DMS 273 (cell line): ENCODE measurements at regions not wholly inside any gene's neighbourhood (a gene's known extent, or its start where the extent isn't known, plus 50 kb on each side); places are given as distances from the start of the nearest gene placed in this dataset.
A peak's percentile ranks its signal among the peaks of the same experiment; 100 is the strongest.

Experiments
- DNase-seq: peaks from one replicate; lab custom pipeline; 2025; ENCODE audit not compliant: unreplicated experiment; lab: John Stamatoyannopoulos, UW

- no peak for DNase-seq
These were observed 1466.9 kb downstream of the KCNT2 start for GRCh38 chr1:195141294-195141693.

- DNase-seq: no peak
These were observed 1477.6 kb downstream of the KCNT2 start for GRCh38 chr1:195130598-195130997.

- no peak for DNase-seq
These were observed 1485.7 kb downstream of the KCNT2 start for GRCh38 chr1:195122497-195122896.

- no peak for DNase-seq
These were observed 1494.8 kb downstream of the KCNT2 start for GRCh38 chr1:195113471-195113870.

- DNase-seq: no peak
These were observed 1502.5 kb downstream of the KCNT2 start for GRCh38 chr1:195105773-195106172.

GRCh38 chr1:195105281-195105680, 1503.0 kb downstream of the KCNT2 start:
- peak; percentile 1 for DNase-seq

- no peak for DNase-seq
These were observed 1510.9 kb downstream of the KCNT2 start for GRCh38 chr1:195097316-195097715.

GRCh38 chr1:195096051-195096521, 1512.2 kb downstream of the KCNT2 start:
- no peak for DNase-seq

GRCh38 chr1:195085196-195085595, 1523.0 kb downstream of the KCNT2 start:
- DNase-seq: no peak

- DNase-seq: no peak
These were observed 1526.1 kb downstream of the KCNT2 start for GRCh38 chr1:195082183-195082582.

GRCh38 chr1:195076682-195077081, 1531.6 kb downstream of the KCNT2 start:
- DNase-seq: no peak

- DNase-seq: no peak
These were observed 1532.3 kb downstream of the KCNT2 start for GRCh38 chr1:195075973-195076372.

- no peak for DNase-seq
These were observed 1536.8 kb downstream of the KCNT2 start for GRCh38 chr1:195071461-195071860.

- no peak for DNase-seq
These were observed 1542.8 kb downstream of the KCNT2 start for GRCh38 chr1:195065437-195065836.

GRCh38 chr1:195064358-195064757, 1543.9 kb downstream of the KCNT2 start:
- DNase-seq: no peak

GRCh38 chr1:195054217-195054687, 1554.0 kb downstream of the KCNT2 start:
- DNase-seq: no peak

- no peak for DNase-seq
These were observed 1554.8 kb downstream of the KCNT2 start for GRCh38 chr1:195053478-195053877.

- no peak for DNase-seq
These were observed 1560.5 kb downstream of the KCNT2 start for GRCh38 chr1:195047772-195048171.

GRCh38 chr1:195045072-195045471, 1563.2 kb downstream of the KCNT2 start:
- DNase-seq: no peak

- DNase-seq: no peak
These were observed 1577.4 kb downstream of the KCNT2 start for GRCh38 chr1:195030793-195031192.

- DNase-seq: no peak
These were observed 1581.4 kb downstream of the KCNT2 start for GRCh38 chr1:195026792-195027191.

- no peak for DNase-seq
These were observed 1588.9 kb downstream of the KCNT2 start for GRCh38 chr1:195019385-195019784.

- no peak for DNase-seq
These were observed 1595.2 kb downstream of the KCNT2 start for GRCh38 chr1:195012995-195013394.

- DNase-seq: no peak
These were observed 1602.9 kb downstream of the KCNT2 start for GRCh38 chr1:195005338-195005737.
